ENCODE measurements at regions not wholly inside any gene's neighbourhood (a gene's known extent, or its start where the extent isn't known, plus 50 kb on each side); places are given as distances from the start of the nearest gene placed in this dataset.

- H3K27me3 ChIP-seq (ENCODE audit: insufficient read depth, low read depth), result no peaks in the 10 kb centered on the region
- POLR2A ChIA-PET (ENCODE audit: unreplicated experiment), result no interaction called here
- no peaks in the 10 kb centered on the region for H3K36me3 ChIP-seq (ENCODE audit: low read depth)
- no peaks in the 10 kb centered on the region for H4K20me1 ChIP-seq (ENCODE audit: insufficient read depth)
- intact Hi-C loops (cut with micrococcal nuclease; ENCODE audit: unreplicated experiment), result no loop called here
- H3K79me2 ChIP-seq (ENCODE audit: low read depth), result no peaks in the 10 kb centered on the region
- BruUV-seq (replicated peaks), result no TSS peak
- H3K4me3 ChIP-seq, result no peak overlapping the region
- no peak for TF ChIP-seq CTCF (conservative IDR thresholded peaks at IDR 0.05)
- TF ChIP-seq EZH2 (IDR thresholded peaks at IDR 0.05; ENCODE audit: low read depth), result no peak
- CTCF ChIA-PET, result no interaction called here
- H3F3A ChIP-seq (ENCODE audit: insufficient read depth, low read depth), result no peaks in the 10 kb centered on the region
- H3K27ac ChIP-seq, result no peak overlapping the region
- H3K9me3 ChIP-seq (ENCODE audit: insufficient read depth, low read depth), result no peaks in the 10 kb centered on the region
- H3K9me2 ChIP-seq (ENCODE audit: insufficient read depth), result no peaks in the 10 kb centered on the region
- H3K4me1 ChIP-seq (replicated peaks; ENCODE audit: insufficient read depth), result no peaks in the 10 kb centered on the region
- DNase-seq, result no peak
- no peak overlapping the region for H3K4me2 ChIP-seq
- H2AFZ ChIP-seq, result no peak overlapping the region
Observed at GRCh38 chr6:63460971-63461370, 111.3 kb upstream of the LOC128125822 start.

GRCh38 chr6:63464060-63464459 is 108.2 kb upstream of the LOC128125822 start:
- Histone ChIP-seq H3K4me3 (no peak overlapping the region), H3K4me1 (replicated peaks; ENCODE audit: insufficient read depth) (no peaks in the 10 kb centered on the region), H2AFZ (no peak overlapping the region), H3F3A (ENCODE audit: insufficient read depth, low read depth) (no peaks in the 10 kb centered on the region), H3K27ac (no peak overlapping the region), H4K20me1 (ENCODE audit: insufficient read depth) (no peaks in the 10 kb centered on the region), H3K9me2 (ENCODE audit: insufficient read depth) (no peaks in the 10 kb centered on the region), H3K9me3 (ENCODE audit: insufficient read depth, low read depth) (no peaks in the 10 kb centered on the region), H3K36me3 (ENCODE audit: low read depth) (no peaks in the 10 kb centered on the region), H3K4me2 (no peak overlapping the region), H3K27me3 (ENCODE audit: insufficient read depth, low read depth) (no peaks in the 10 kb centered on the region), H3K79me2 (ENCODE audit: low read depth) (no peaks in the 10 kb centered on the region)
- intact Hi-C loops (cut with micrococcal nuclease; ENCODE audit: unreplicated experiment), result no loop called here
- POLR2A ChIA-PET (ENCODE audit: unreplicated experiment), result no interaction called here
- CTCF ChIA-PET, result no interaction called here
- TF ChIP-seq EZH2 (IDR thresholded peaks at IDR 0.05; ENCODE audit: low read depth), result no peak
- DNase-seq, result no peak
- no TSS peak for BruUV-seq (replicated peaks)

DNA sequence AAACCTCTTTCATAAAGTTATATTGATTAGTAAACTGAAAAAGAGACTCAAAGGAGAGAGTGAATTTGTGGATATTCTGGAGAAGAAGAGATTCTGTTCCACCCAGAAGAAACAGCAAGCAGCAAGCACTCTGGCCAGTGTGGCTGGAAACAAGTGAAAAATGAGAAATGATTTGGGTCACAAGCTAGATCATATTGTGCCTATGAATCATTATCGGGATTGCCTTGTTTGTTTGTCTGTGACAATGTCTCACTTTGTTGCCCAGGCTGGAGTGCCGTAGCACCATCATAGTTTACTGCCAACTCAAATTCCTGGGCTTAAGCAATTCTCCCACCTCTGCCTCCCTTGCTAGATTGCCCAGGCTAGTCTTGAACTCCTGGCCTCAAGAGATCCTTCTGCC is 106.5 kb upstream of the LOC128125822 start:
- ChIA-PET CTCF (no interaction called here), POLR2A (ENCODE audit: unreplicated experiment) (no interaction called here)
- Histone ChIP-seq H2AFZ (no peak overlapping the region), H3K36me3 (ENCODE audit: low read depth) (no peaks in the 10 kb centered on the region), H3K27ac (no peak overlapping the region), H3K27me3 (ENCODE audit: insufficient read depth, low read depth) (no peaks in the 10 kb centered on the region), H3K9me2 (ENCODE audit: insufficient read depth) (no peaks in the 10 kb centered on the region), H4K20me1 (ENCODE audit: insufficient read depth) (no peaks in the 10 kb centered on the region), H3K9me3 (ENCODE audit: insufficient read depth, low read depth) (no peaks in the 10 kb centered on the region), H3K4me3 (no peak overlapping the region), H3F3A (ENCODE audit: insufficient read depth, low read depth) (no peaks in the 10 kb centered on the region), H3K79me2 (ENCODE audit: low read depth) (no peaks in the 10 kb centered on the region), H3K4me2 (no peak overlapping the region), H3K4me1 (replicated peaks; ENCODE audit: insufficient read depth) (no peaks in the 10 kb centered on the region)
- DNase-seq, result no peak
- BruUV-seq (replicated peaks), result no TSS peak
- intact Hi-C loops (cut with micrococcal nuclease; ENCODE audit: unreplicated experiment), result no loop called here
- TF ChIP-seq CTCF (conservative IDR thresholded peaks at IDR 0.05) (no peak), EZH2 (IDR thresholded peaks at IDR 0.05; ENCODE audit: low read depth) (no peak)

DNA sequence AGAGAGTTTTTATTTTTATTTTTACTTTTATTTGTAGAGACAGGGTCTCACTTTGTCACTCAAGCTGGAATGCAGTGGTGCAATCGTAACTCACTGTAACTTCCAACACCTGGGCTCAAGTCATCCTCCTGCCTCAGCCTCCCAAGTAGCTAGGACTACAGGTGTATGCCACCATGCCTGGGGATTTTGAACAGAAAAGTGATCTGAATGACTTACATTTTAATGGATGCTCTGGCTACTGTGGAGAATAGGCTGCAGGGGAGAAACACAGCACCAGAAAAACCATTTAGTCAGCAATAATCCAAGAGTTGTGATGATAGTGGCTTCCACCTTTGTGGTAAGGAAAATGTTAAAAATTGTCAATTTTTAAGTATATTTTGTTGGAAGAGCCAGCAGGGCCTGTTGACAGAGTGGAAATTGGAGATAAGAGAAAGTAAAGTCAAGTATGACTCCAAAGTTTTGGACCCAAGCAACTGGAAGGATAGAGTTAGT is 106.0 kb upstream of the LOC128125822 start:
- Histone ChIP-seq H3K79me2 (ENCODE audit: low read depth) (no peaks in the 10 kb centered on the region), H3K36me3 (ENCODE audit: low read depth) (no peaks in the 10 kb centered on the region), H3K27ac (no peak overlapping the region), H3K27me3 (ENCODE audit: insufficient read depth, low read depth) (no peaks in the 10 kb centered on the region), H3K4me2 (no peak overlapping the region), H3K4me1 (replicated peaks; ENCODE audit: insufficient read depth) (no peaks in the 10 kb centered on the region), H2AFZ (no peak overlapping the region), H3F3A (ENCODE audit: insufficient read depth, low read depth) (no peaks in the 10 kb centered on the region), H3K9me2 (ENCODE audit: insufficient read depth) (no peaks in the 10 kb centered on the region), H3K9me3 (ENCODE audit: insufficient read depth, low read depth) (no peaks in the 10 kb centered on the region), H4K20me1 (ENCODE audit: insufficient read depth) (no peaks in the 10 kb centered on the region), H3K4me3 (no peak overlapping the region)
- ChIA-PET POLR2A (ENCODE audit: unreplicated experiment) (no interaction called here), CTCF (no interaction called here)
- TF ChIP-seq CTCF (conservative IDR thresholded peaks at IDR 0.05) (no peak), EZH2 (IDR thresholded peaks at IDR 0.05; ENCODE audit: low read depth) (no peak)
- no peak for DNase-seq
- intact Hi-C loops (cut with micrococcal nuclease; ENCODE audit: unreplicated experiment), result no loop called here
- no TSS peak for BruUV-seq (replicated peaks)
